Stimulated activated CD4-positive, alpha-beta T cell treated with anti-CD3 and anti-CD28 coated beads, Interleukin-1b, Interleukin-23, amount 100 ng/mL, for 4 hours (primary cell): ENCODE measurements at regions not wholly inside any gene's neighbourhood (a gene's known extent, or its start where the extent isn't known, plus 50 kb on each side); places are given as distances from the start of the nearest gene placed in this dataset.

Experiments
- DNase-seq, 2 donors: peaks; one replicate each; pipeline ENCODE4 v3.0.0-alpha.2; 2020; ENCODE audit warnings: low read depth in 2 of 2

- DNase-seq: no peak
Measured at GRCh38 chr3:68315546-68315945, 616.8 kb downstream of the TAFA4 start.

- no peak for DNase-seq
Measured at GRCh38 chr3:68306571-68306970, 625.8 kb downstream of the TAFA4 start.

- no peak for DNase-seq
Measured at GRCh38 chr3:68295457-68295856, 636.9 kb downstream of the TAFA4 start.

- DNase-seq: no peak
Measured at GRCh38 chr3:68290333-68290732, 635.9 kb upstream of the SUCLG2 start.

- no peak for DNase-seq
Measured at GRCh38 chr3:68288085-68288484, 633.7 kb upstream of the SUCLG2 start.

- no peak for DNase-seq
Measured at GRCh38 chr3:68287101-68287500, 632.7 kb upstream of the SUCLG2 start.

- no peak for DNase-seq
Measured at GRCh38 chr3:68274286-68274685, 619.9 kb upstream of the SUCLG2 start.

GRCh38 chr3:68271145-68271544, 616.7 kb upstream of the SUCLG2 start:
- DNase-seq: no peak

GRCh38 chr3:68256635-68257223, 602.3 kb upstream of the SUCLG2 start:
- peak in 1 of 2 donors; percentile 3 for DNase-seq

GRCh38 chr3:68249265-68249664, 594.9 kb upstream of the SUCLG2 start:
- no peak for DNase-seq

GRCh38 chr3:68242606-68243005, 588.2 kb upstream of the SUCLG2 start:
- DNase-seq: no peak

- no peak for DNase-seq
Measured at GRCh38 chr3:68239542-68239941, 585.1 kb upstream of the SUCLG2 start.

- no peak for DNase-seq
Measured at GRCh38 chr3:68234076-68234780, 579.8 kb upstream of the SUCLG2 start.

- DNase-seq: no peak
Measured at GRCh38 chr3:68228856-68229255, 574.4 kb upstream of the SUCLG2 start.

GRCh38 chr3:68220832-68221231, 566.4 kb upstream of the SUCLG2 start:
- DNase-seq: no peak

GRCh38 chr3:68211637-68212036, 557.2 kb upstream of the SUCLG2 start:
- no peak for DNase-seq

GRCh38 chr3:68210635-68211034, 556.2 kb upstream of the SUCLG2 start:
- DNase-seq: no peak

- DNase-seq: no peak
Measured at GRCh38 chr3:68207327-68207726, 552.9 kb upstream of the SUCLG2 start.

GRCh38 chr3:68206524-68207117, 552.2 kb upstream of the SUCLG2 start:
- DNase-seq: no peak

GRCh38 chr3:68186733-68187132, 532.3 kb upstream of the SUCLG2 start:
- DNase-seq: no peak

GRCh38 chr3:68176600-68176999, 522.2 kb upstream of the SUCLG2 start:
- DNase-seq: no peak

- DNase-seq: no peak
Measured at GRCh38 chr3:68173012-68173634, 518.7 kb upstream of the SUCLG2 start.

- DNase-seq: no peak
Measured at GRCh38 chr3:68172039-68172438, 517.6 kb upstream of the SUCLG2 start.
